GM12891 (cell line): ENCODE measurements at regions not wholly inside any gene's neighbourhood (a gene's known extent, or its start where the extent isn't known, plus 50 kb on each side); places are given as distances from the start of the nearest gene placed in this dataset.

Experiments
- POLR2A ChIP-seq: IDR thresholded peaks from 2 replicates; pipeline ENCODE4 v1.6.1; 2011; ENCODE audit warnings: low read depth, low read length, control low read depth
- POLR2AphosphoS5 ChIP-seq: IDR thresholded peaks from 2 replicates; pipeline ENCODE4 v1.6.1; 2011; ENCODE audit warnings: low read depth, low read length, control low read depth
- TAF1 ChIP-seq: IDR thresholded peaks from 2 replicates; pipeline ENCODE4 v1.6.1; 2011; ENCODE audit warnings: low read depth, low read length, control low read depth

DNA sequence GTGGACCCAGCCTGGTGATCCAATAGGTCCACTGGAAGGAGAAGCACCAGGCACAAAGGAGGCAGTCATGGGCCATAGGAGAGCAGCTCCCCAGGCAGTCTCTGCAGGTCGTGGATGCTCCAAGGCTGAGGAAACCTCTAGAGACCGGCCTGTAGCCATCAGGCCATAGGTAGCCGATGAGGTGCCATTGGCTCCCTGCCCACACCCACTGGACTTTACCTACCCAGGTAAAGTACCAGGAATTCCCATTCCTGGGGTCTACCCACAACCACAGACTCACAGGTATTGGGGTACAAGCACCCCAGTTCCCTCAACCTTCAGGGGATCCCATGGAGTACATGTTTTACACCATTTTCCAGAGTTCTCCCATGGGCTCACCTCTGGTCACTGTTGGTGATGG, 188.0 kb upstream of the TCERG1L start:
- no peak for TF ChIP-seq POLR2AphosphoS5
- no peak for TF ChIP-seq POLR2A
- TF ChIP-seq TAF1 = no peak
